ENCODE measurements at regions not wholly inside any gene's neighbourhood (a gene's known extent, or its start where the extent isn't known, plus 50 kb on each side); places are given as distances from the start of the nearest gene placed in this dataset.

- no peak for TF ChIP-seq CTCF (IDR thresholded peaks at IDR 0.05; ENCODE audit: borderline replicate concordance, insufficient read depth, low read depth, low read length)
- no peak overlapping the region for H3K4me3 ChIP-seq (ENCODE audit: low read depth, low read length)
Measured at GRCh38 chr6:40962241-40962640, 76.8 kb downstream of the UNC5CL start.

GRCh38 chr6:40961831-40962230, 77.2 kb downstream of the UNC5CL start:
- no peak overlapping the region for H3K4me3 ChIP-seq (ENCODE audit: low read depth, low read length)
- no peak for TF ChIP-seq CTCF (IDR thresholded peaks at IDR 0.05; ENCODE audit: borderline replicate concordance, insufficient read depth, low read depth, low read length)

- no peak overlapping the region for H3K4me3 ChIP-seq (ENCODE audit: low read depth, low read length)
- TF ChIP-seq CTCF (IDR thresholded peaks at IDR 0.05; ENCODE audit: borderline replicate concordance, insufficient read depth, low read depth, low read length): no peak
Measured at GRCh38 chr6:40960742-40961430, 78.1 kb downstream of the UNC5CL start.

GRCh38 chr6:40959781-40960327, 79.2 kb downstream of the UNC5CL start:
- TF ChIP-seq CTCF (IDR thresholded peaks at IDR 0.05; ENCODE audit: borderline replicate concordance, insufficient read depth, low read depth, low read length): no peak
- H3K4me3 ChIP-seq (ENCODE audit: low read depth, low read length): no peak overlapping the region

GRCh38 chr6:40958738-40959137, 80.3 kb downstream of the UNC5CL start:
- TF ChIP-seq CTCF (IDR thresholded peaks at IDR 0.05; ENCODE audit: borderline replicate concordance, insufficient read depth, low read depth, low read length): no peak
- H3K4me3 ChIP-seq (ENCODE audit: low read depth, low read length): no peak overlapping the region

GRCh38 chr6:40957616-40958492, 81.2 kb downstream of the UNC5CL start:
- no peak for TF ChIP-seq CTCF (IDR thresholded peaks at IDR 0.05; ENCODE audit: borderline replicate concordance, insufficient read depth, low read depth, low read length)
- H3K4me3 ChIP-seq (ENCODE audit: low read depth, low read length): no peak overlapping the region

All from GM12875 (cell line).